K562 (cell line): ENCODE measurements at regions not wholly inside any gene's neighbourhood (a gene's known extent, or its start where the extent isn't known, plus 50 kb on each side); places are given as distances from the start of the nearest gene placed in this dataset.
A peak's percentile ranks its signal among the peaks of the same experiment; 100 is the strongest.

Experiments used
- ATAC-seq: fragments of 200-7000 bp; cut with Tn5 transposase; 3 replicates; pipeline ENCODE4 v1.9.1; 2020; ENCODE audit warnings: moderate library complexity
- BruUV-seq: library from RNA; stranded (reverse); fragments of 400-500 nt; replicated peaks from 2 replicates; lab custom pipeline; 2021; lab: Mats Ljungman, UMichigan
- CTCF ChIA-PET: fragments of 300-600 bp; formaldehyde crosslinking; extraction: SDS; loops from one replicate; lab custom pipeline; 2021; ENCODE audit warnings: low intra/inter-chr PET ratio; lab: Yijun Ruan, JAX
- POLR2A ChIA-PET: fragments of 300-600, 350-650 bp; sonication (Branson Sonifier 250); formaldehyde crosslinking; extraction: SDS; loops from one replicate; lab custom pipeline; 2021; ENCODE audit warnings: antibody characterized with exemption, inconsistent platforms; lab: Yijun Ruan, JAX
- DNase-seq, 4 experiments: peaks; one replicate each; pipeline versions ENCODE4 v3.0.0 to v3.0.0-alpha.2; 2011 to 2018; ENCODE audit warnings: low spot score in 3 of 4, mixed read lengths in 3 of 4; ENCODE audit errors: extremely low read depth in 1 of 4
- FAIRE-seq: peaks from 2 replicates; lab custom pipeline; 2011; peaks lifted over from hg19 to GRCh38; lab: Jason Lieb, UNC
- H2AFZ ChIP-seq: 2 replicates; pipeline ENCODE4 v1.6.0; 2011; ENCODE audit warnings: low read depth, low read length, control low read depth, inconsistent platforms
- H3K27ac ChIP-seq: fragments of 200-600 bp; 3 replicates; pipeline ENCODE4 v1.8.0; 2011; ENCODE audit warnings: low read depth, mild to moderate bottlenecking, control low read depth, inconsistent platforms, low read length, moderate library complexity, mixed read lengths; ENCODE audit errors: extremely low read depth
- H3K27me3 ChIP-seq, 2 experiments: fragments of 300-600 bp in 1 of 2; 2 replicates in 1 of 2; 3 replicates in 1 of 2; pipeline versions ENCODE4 v1.6.0 to v1.8.0; 2011; ENCODE audit warnings: inconsistent platforms in 2 of 2, low read length in 2 of 2, mild to moderate bottlenecking in 1 of 2, mixed read lengths in 1 of 2, moderate library complexity in 1 of 2; ENCODE audit not compliant: control insufficient read depth in 2 of 2, insufficient read depth in 2 of 2
- H3K36me3 ChIP-seq: fragments of 300-600 bp; 3 replicates; pipeline ENCODE4 v1.8.0; 2011; ENCODE audit warnings: mild to moderate bottlenecking, low read length, inconsistent platforms; ENCODE audit not compliant: control insufficient read depth, insufficient read depth
- H3K4me1 ChIP-seq, 2 experiments: fragments of 200-600 bp in 1 of 2; replicated peaks in 1 of 2; 2 replicates in 1 of 2; 3 replicates in 1 of 2; pipeline versions ENCODE4 v1.5.1 to v1.8.0; 2011; ENCODE audit warnings: inconsistent platforms in 2 of 2, low read length in 2 of 2, mild to moderate bottlenecking in 1 of 2, mixed read lengths in 1 of 2, moderate library complexity in 1 of 2; ENCODE audit not compliant: control insufficient read depth in 2 of 2, insufficient read depth in 2 of 2
- H3K4me2 ChIP-seq: 2 replicates; pipeline ENCODE4 v1.6.1; 2011; ENCODE audit warnings: low read length, control low read depth, inconsistent platforms, mixed read lengths; ENCODE audit not compliant: insufficient read depth
- H3K4me3 ChIP-seq: fragments of 200-600 bp; sonication (generic), shearing (Covaris generic); 2 replicates; pipeline ENCODE4 v1.5.1; 2016; ENCODE audit warnings: control low read depth, inconsistent platforms
- H3K79me2 ChIP-seq: fragments of 200-600 bp; 3 replicates; pipeline ENCODE4 v1.8.0; 2011; ENCODE audit warnings: low read length, inconsistent platforms; ENCODE audit not compliant: control insufficient read depth, insufficient read depth
- H3K9ac ChIP-seq, 2 experiments: 2 replicates each; pipeline versions ENCODE4 v1.6.0 to v1.6.1; 2011; ENCODE audit warnings: low read depth in 2 of 2, low read length in 2 of 2, control low read depth in 1 of 2, inconsistent platforms in 1 of 2, mild to moderate bottlenecking in 1 of 2, mixed read lengths in 1 of 2; ENCODE audit not compliant: insufficient read depth in 1 of 2
- H3K9me1 ChIP-seq: one replicate; pipeline ENCODE4 v1.6.0; 2011; ENCODE audit warnings: inconsistent platforms, mild to moderate bottlenecking, low read length, moderate library complexity; ENCODE audit not compliant: control insufficient read depth, insufficient read depth
- H3K9me3 ChIP-seq: replicated peaks from 2 replicates; pipeline ENCODE4 v1.5.1; 2011; ENCODE audit warnings: low read depth, low read length, inconsistent platforms; ENCODE audit not compliant: control insufficient read depth, insufficient read depth
- H4K20me1 ChIP-seq: replicated peaks from 2 replicates; pipeline ENCODE4 v1.6.1; 2011; ENCODE audit warnings: low read length, inconsistent platforms, mixed read lengths; ENCODE audit not compliant: control insufficient read depth, insufficient read depth
- BRD4 ChIP-seq: fragments of 200-600 bp; sonication (generic); IDR thresholded peaks from 2 replicates; pipeline ENCODE4 v1.6.1; 2017; ENCODE audit warnings: inconsistent platforms
- C11orf30 ChIP-seq: fragments of 450-650 bp; IDR thresholded peaks from 2 replicates; pipeline ENCODE4 v1.6.1; 2016; ENCODE audit warnings: low read depth, mild to moderate bottlenecking
- CBX5 ChIP-seq: IDR thresholded peaks from 2 replicates; pipeline ENCODE4 v1.6.1; 2014; ENCODE audit warnings: low read depth, borderline replicate concordance
- CGGBP1 ChIP-seq: fragments of 250-450 bp; sonication (Bioruptor Pico); IDR thresholded peaks from 2 replicates; pipeline ENCODE4 v1.9.0; 2021; ENCODE audit warnings: mild to moderate bottlenecking
- EZH2 ChIP-seq: IDR thresholded peaks from 2 replicates; pipeline ENCODE4 v1.6.1; 2012; ENCODE audit warnings: low read depth, mild to moderate bottlenecking, inconsistent platforms, low read length, borderline replicate concordance
- KLF1 ChIP-seq: fragments of 450-650 bp; IDR thresholded peaks from 2 replicates; pipeline ENCODE4 v1.6.1; 2016; ENCODE audit warnings: missing genetic modification characterization, missing compliant biosample characterization
- OTX1 ChIP-seq: fragments of 450-650 bp; formaldehyde crosslinking; IDR thresholded peaks from 2 replicates; pipeline ENCODE4 v1.4.0; 2022; ENCODE audit warnings: mild to moderate bottlenecking
- RAD21 ChIP-seq, 2 experiments: fragments of 250-450 bp in 1 of 2; fragments of 450-650 bp in 1 of 2; sonication (Bioruptor Pico) in 1 of 2; formaldehyde crosslinking in 1 of 2; IDR thresholded peaks in 1 of 2; conservative IDR thresholded peaks in 1 of 2; 2 replicates each; pipeline versions ENCODE4 v1.4.0 to v1.8.0; 2020 to 2022; ENCODE audit warnings: mild to moderate bottlenecking in 2 of 2, moderate library complexity in 1 of 2
- TCF3 ChIP-seq: sonication (generic); formaldehyde crosslinking; IDR thresholded peaks from 2 replicates; pipeline ENCODE4 v1.4.0; 2020; ENCODE audit warnings: mild to moderate bottlenecking, missing genetic modification reagents
- ZFP1 ChIP-seq: fragments of 450-650 bp; formaldehyde crosslinking; IDR thresholded peaks from 2 replicates; pipeline ENCODE4 v1.4.0; 2020; ENCODE audit warnings: mild to moderate bottlenecking, mixed read lengths
- ZNF316 ChIP-seq: fragments of 450-650 bp; IDR thresholded peaks from 2 replicates; pipeline ENCODE4 v1.6.1; 2016
- ZNF830 ChIP-seq: fragments of 250-450 bp; sonication (Bioruptor Pico); IDR thresholded peaks from 2 replicates; pipeline ENCODE4 v1.5.0; 2021; ENCODE audit warnings: mild to moderate bottlenecking
- in situ Hi-C: fragments of 300-500 bp; cut with MboI; formaldehyde crosslinking; loops from 4 replicates; pipeline ENCODE4 v1.15.0; 2018; ENCODE audit warnings: inconsistent platforms, mixed read lengths
- intact Hi-C: fragments of 100-400 bp; cut with micrococcal nuclease; formaldehyde crosslinking; loops from 2 replicates; pipeline ENCODE4 v1.14.2; 2022
- TF ChIP-seq, protein P1 (sequence below): fragments of 450-650 bp; IDR thresholded peaks from 2 replicates; pipeline ENCODE4 v1.6.1; 2014; ENCODE audit warnings: low read depth, mild to moderate bottlenecking, moderate library complexity, borderline replicate concordance
- TF ChIP-seq, protein P2 (sequence below): sonication (generic); formaldehyde crosslinking; IDR thresholded peaks from 2 replicates; pipeline ENCODE4 v1.8.0; 2022; ENCODE audit warnings: missing genetic modification reagents, mild to moderate bottlenecking, borderline replicate concordance

GRCh38 chr6:82006027-82006738 lies 241.4 kb downstream of the IBTK start (continued):
- no peak for TF ChIP-seq KLF1 (tag)
- TF ChIP-seq C11orf30 = peak; percentile 16; the same call in 1 of the 2 replicates
- TF ChIP-seq ZFP1 (CRISPR knock-in tag) = peak; percentile 78
- peak; percentile 32; the same call in 1 of the 2 replicates for TF ChIP-seq ZNF316
- TF ChIP-seq, protein P1, sequence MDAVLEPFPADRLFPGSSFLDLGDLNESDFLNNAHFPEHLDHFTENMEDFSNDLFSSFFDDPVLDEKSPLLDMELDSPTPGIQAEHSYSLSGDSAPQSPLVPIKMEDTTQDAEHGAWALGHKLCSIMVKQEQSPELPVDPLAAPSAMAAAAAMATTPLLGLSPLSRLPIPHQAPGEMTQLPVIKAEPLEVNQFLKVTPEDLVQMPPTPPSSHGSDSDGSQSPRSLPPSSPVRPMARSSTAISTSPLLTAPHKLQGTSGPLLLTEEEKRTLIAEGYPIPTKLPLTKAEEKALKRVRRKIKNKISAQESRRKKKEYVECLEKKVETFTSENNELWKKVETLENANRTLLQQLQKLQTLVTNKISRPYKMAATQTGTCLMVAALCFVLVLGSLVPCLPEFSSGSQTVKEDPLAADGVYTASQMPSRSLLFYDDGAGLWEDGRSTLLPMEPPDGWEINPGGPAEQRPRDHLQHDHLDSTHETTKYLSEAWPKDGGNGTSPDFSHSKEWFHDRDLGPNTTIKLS = no peak
- peak; percentile 80 to 81 for TF ChIP-seq RAD21 (CRISPR knock-in tag; conservative IDR thresholded peaks at IDR 0.05 in 1 of 2, IDR thresholded peaks at IDR 0.05 in 1 of 2)

DNA sequence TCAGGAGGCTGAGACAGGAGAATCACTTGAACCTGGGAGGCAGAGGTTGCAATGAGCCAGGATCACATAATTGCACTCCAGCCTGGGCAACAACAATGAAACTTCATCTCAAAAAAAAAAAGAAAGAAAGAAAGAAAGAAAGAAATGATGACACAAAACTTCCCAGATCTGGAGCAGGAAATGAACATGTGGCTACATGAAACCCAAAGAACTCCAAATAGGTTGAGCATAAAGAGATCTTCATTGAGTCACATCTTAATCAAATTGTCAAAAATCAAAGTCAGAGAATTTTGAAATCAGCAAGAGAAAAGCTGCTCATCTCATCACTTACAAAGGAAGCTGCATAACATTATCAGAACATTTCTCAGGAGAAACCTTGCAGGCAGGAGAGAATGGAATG lies 247.0 kb downstream of the IBTK start:
- intact Hi-C loops (no loop called here), in situ Hi-C loops (no loop called here)
- H3K79me2 ChIP-seq = no peaks in the 10 kb centered on the region
- no TSS peak for BruUV-seq
- POLR2A ChIA-PET = no interaction called here
- ATAC-seq (no peak), DNase-seq (no peak), FAIRE-seq (no peak)
- no peaks in the 10 kb centered on the region for H3K9me1 ChIP-seq
- H3K9me3 ChIP-seq = no peaks in the 10 kb centered on the region
- H3K9ac ChIP-seq = no peak overlapping the region
- H4K20me1 ChIP-seq = no peaks in the 10 kb centered on the region
- H3K4me1 ChIP-seq = peaks cover 0 to 13% of the 10 kb centered on the region in 2 experiments; a peak in 2 of 5 replicates
- H2AFZ ChIP-seq = no peak overlapping the region
- H3K36me3 ChIP-seq = no peaks in the 10 kb centered on the region
- H3K27me3 ChIP-seq = no peaks in the 10 kb centered on the region
- CTCF ChIA-PET = no interaction called here
- H3K4me3 ChIP-seq = no peak overlapping the region
- H3K4me2 ChIP-seq = no peak overlapping the region
- H3K27ac ChIP-seq = no peak overlapping the region
- TF ChIP-seq ZNF830 (no peak), BRD4 (no peak), EZH2 (no peak), OTX1 (CRISPR knock-in tag) (no peak), TCF3 (no peak), CGGBP1 (CRISPR knock-in tag) (no peak), CBX5 (no peak)
- TF ChIP-seq, protein P2, sequence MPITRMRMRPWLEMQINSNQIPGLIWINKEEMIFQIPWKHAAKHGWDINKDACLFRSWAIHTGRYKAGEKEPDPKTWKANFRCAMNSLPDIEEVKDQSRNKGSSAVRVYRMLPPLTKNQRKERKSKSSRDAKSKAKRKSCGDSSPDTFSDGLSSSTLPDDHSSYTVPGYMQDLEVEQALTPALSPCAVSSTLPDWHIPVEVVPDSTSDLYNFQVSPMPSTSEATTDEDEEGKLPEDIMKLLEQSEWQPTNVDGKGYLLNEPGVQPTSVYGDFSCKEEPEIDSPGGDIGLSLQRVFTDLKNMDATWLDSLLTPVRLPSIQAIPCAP (CRISPR knock-in tag) = no peak
